ENCODE measurements at regions not wholly inside any gene's neighbourhood (a gene's known extent, or its start where the extent isn't known, plus 50 kb on each side); places are given as distances from the start of the nearest gene placed in this dataset.
"Not testable (repeated sequence)": the region's sequence is repeated elsewhere in the genome, so short reads cannot be mapped to it uniquely, and the experiment has no call there.

DNA sequence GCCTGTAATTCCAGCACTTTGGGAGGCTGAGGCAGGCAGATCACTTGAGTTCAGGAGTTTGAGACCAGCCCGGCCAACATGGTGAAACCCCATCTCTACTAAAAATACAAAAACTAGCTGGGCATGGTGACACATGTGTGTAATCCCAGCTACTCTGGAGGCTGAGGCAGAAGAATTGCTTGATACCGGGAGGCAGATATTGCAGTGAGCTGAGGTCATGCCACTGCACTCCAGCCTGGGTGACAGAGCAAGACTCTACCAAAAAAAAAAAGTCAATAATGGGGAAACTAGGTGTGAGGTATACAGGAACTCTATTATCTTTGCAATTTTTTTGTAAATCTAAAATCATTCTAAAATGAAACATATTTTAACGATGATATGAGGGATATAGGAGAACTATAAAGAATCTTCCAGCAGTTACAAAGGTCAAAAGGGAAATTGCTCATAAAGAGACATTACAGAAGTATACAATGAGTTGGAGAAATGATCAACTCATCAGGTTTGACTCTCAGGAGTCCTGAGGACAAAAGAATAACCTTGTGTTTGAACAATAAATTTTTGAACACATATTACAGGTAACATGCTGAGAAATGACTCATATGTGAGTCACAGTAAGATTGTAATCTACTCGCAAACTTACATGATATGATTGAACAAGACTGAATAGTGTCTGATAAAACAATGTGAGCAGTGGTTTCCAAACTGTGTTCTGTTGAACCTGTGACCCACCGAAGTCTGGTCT, 272.6 kb downstream of the FGFR2 start (continued):
- TF ChIP-seq EZH2phosphoT487 (IDR thresholded peaks at IDR 0.05; ENCODE audit: borderline replicate concordance, low read depth) (no peak), MXI1 (IDR thresholded peaks at IDR 0.05; ENCODE audit: low read depth, low read length) (no peak), TEAD4 (IDR thresholded peaks at IDR 0.05; ENCODE audit: borderline replicate concordance, insufficient read depth) (no peak)
- TF ChIP-seq, protein P1, sequence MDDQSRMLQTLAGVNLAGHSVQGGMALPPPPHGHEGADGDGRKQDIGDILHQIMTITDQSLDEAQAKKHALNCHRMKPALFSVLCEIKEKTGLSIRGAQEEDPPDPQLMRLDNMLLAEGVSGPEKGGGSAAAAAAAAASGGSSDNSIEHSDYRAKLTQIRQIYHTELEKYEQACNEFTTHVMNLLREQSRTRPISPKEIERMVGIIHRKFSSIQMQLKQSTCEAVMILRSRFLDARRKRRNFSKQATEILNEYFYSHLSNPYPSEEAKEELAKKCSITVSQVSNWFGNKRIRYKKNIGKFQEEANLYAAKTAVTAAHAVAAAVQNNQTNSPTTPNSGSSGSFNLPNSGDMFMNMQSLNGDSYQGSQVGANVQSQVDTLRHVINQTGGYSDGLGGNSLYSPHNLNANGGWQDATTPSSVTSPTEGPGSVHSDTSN (IDR thresholded peaks at IDR 0.05) = no peak

DNA sequence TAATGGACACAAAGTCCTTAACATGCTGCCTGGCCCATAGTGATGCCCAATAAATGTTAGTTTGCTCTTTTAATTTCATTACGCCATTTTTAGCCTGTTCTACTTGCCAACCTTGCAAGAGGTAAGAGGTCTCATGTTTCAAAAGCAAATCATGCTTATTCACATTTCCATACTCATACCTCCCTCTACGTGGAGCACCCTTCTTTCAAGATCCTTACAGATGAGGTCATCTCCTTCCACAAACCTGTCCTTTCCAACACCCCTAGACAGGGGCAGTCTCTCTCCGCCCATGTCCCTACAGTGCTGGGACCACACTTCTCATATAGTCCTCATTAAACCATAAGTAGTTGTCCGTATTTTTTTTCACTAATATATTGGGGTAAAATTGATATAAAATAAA, 271.3 kb downstream of the FGFR2 start:
- WGBS (ENCODE audit: low lambda C conversion rate) = 25% methylated on average over 4 of the region's 4 CpGs

DNA sequence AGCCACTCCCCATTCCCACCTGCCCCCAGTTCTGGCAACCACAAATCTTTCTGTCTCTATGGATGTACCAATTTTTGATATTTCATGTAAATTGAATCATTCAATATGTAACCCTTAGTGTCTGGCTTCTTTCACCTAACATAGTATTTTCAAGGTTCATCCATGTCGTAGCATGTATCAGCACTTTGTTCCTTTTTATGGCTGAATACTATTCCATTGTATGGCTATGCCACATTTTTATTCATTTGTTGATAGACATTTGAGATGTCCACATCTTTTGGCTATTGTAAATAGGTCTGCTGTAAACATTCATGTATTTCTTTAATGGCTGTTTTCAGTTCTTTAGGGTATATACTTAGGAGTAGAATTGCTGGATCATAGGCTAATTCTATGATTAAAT, 270.5 kb downstream of the FGFR2 start:
- no peak for TF ChIP-seq FOSL2 (IDR thresholded peaks at IDR 0.05; ENCODE audit: borderline replicate concordance, low read depth)
- TF ChIP-seq, protein P1 (IDR thresholded peaks at IDR 0.05) = no peak
- no peak for DNase-seq
- Histone ChIP-seq H3K9ac (no peak overlapping the region), H3K9me3 (no peaks in the 10 kb centered on the region), H2AFZ (ENCODE audit: low read depth) (no peak overlapping the region), H3K9me2 (no peaks in the 10 kb centered on the region), H3K36me3 (replicated peaks in 1 of 2; ENCODE audit: control insufficient read depth in 1 of 2, insufficient read depth in 2 of 2, low read length in 1 of 2) (no peaks in the 10 kb centered on the region), H3F3A (replicated peaks; ENCODE audit: insufficient read depth) (no peaks in the 10 kb centered on the region), H3K4me3 (ENCODE audit: low read depth in 2 of 2, low read length in 1 of 2) (no peak overlapping the region), H3K4me1 (ENCODE audit: control insufficient read depth in 1 of 2, insufficient read depth in 2 of 2, low read depth in 1 of 2, low read length in 1 of 2) (no peaks in the 10 kb centered on the region), H3K27ac (ENCODE audit: low read depth in 2 of 2, low read length in 1 of 2) (no peak overlapping the region), H3K4me2 (no peak overlapping the region), H3K79me2 (ENCODE audit: insufficient read depth) (no peaks in the 10 kb centered on the region), H4K20me1 (ENCODE audit: insufficient read depth) (no peaks in the 10 kb centered on the region), H3K27me3 (ENCODE audit: insufficient read depth) (no peaks in the 10 kb centered on the region)
- 38% methylated on average over 1 of the region's 1 CpG for WGBS (ENCODE audit: low lambda C conversion rate)
- CTCF ChIA-PET = no interaction called here
- POLR2A ChIA-PET = no interaction called here

More for the DNA sequence above, 271.3 kb downstream of the FGFR2 start:
- TF ChIP-seq SIN3A (IDR thresholded peaks at IDR 0.05; ENCODE audit: borderline replicate concordance, low read depth, low read length) (no peak), NRF1 (IDR thresholded peaks at IDR 0.05; ENCODE audit: low read depth, low read length) (no peak)
- H3K36me3 ChIP-seq (replicated peaks in 1 of 2; ENCODE audit: control insufficient read depth in 1 of 2, insufficient read depth in 2 of 2, low read length in 1 of 2) = no peaks in the 10 kb centered on the region
- POLR2A ChIA-PET = no interaction called here
- no peak for DNase-seq
- no peaks in the 10 kb centered on the region for H3K4me1 ChIP-seq (ENCODE audit: control insufficient read depth in 1 of 2, insufficient read depth in 2 of 2, low read depth in 1 of 2, low read length in 1 of 2)
- H3K4me2 ChIP-seq = no peak overlapping the region
- CTCF ChIA-PET = no interaction called here
- no peaks in the 10 kb centered on the region for H3K79me2 ChIP-seq (ENCODE audit: insufficient read depth)
- no peaks in the 10 kb centered on the region for H4K20me1 ChIP-seq (ENCODE audit: insufficient read depth)
- no peak overlapping the region for H3K27ac ChIP-seq (ENCODE audit: low read depth in 2 of 2, low read length in 1 of 2)
- no peak overlapping the region for H2AFZ ChIP-seq (ENCODE audit: low read depth)
- no peaks in the 10 kb centered on the region for H3K9me3 ChIP-seq
- H3K4me3 ChIP-seq (ENCODE audit: low read depth in 2 of 2, low read length in 1 of 2) = no peak overlapping the region
- H3K9me2 ChIP-seq = no peaks in the 10 kb centered on the region
- H3K27me3 ChIP-seq (ENCODE audit: insufficient read depth) = no peaks in the 10 kb centered on the region
- no peak overlapping the region for H3K9ac ChIP-seq
- H3F3A ChIP-seq (replicated peaks; ENCODE audit: insufficient read depth) = no peaks in the 10 kb centered on the region

DNA sequence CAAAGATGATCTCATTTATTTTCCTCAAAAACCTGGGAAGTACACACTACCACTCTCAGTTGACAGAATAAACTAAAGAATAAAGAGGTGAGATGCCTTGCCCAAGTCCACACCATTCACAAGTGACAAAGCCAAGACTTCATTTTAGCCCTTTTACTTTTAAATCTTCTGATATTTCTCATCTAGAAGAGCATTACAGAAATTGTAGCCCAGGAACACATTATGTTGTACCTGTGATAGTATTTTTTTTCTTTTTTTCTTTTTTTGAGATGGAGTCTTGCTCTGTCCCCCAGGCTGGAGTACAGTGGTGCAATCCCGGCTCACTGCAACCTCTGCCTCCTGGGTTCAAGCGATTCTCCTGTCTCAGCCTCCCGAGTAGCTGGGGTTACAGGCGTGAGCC, 268.6 kb downstream of the FGFR2 start:
- CTCF ChIA-PET; H3F3A ChIP-seq (replicated peaks; ENCODE audit: insufficient read depth); H3K9ac ChIP-seq; H3K4me3 ChIP-seq (ENCODE audit: low read depth in 2 of 2, low read length in 1 of 2); H3K36me3 ChIP-seq (replicated peaks in 1 of 2; ENCODE audit: control insufficient read depth in 1 of 2, insufficient read depth in 2 of 2, low read length in 1 of 2); H3K79me2 ChIP-seq (ENCODE audit: insufficient read depth); H3K27me3 ChIP-seq (ENCODE audit: insufficient read depth); DNase-seq; H3K4me1 ChIP-seq (ENCODE audit: control insufficient read depth in 1 of 2, insufficient read depth in 2 of 2, low read depth in 1 of 2, low read length in 1 of 2); H3K9me2 ChIP-seq; H2AFZ ChIP-seq (ENCODE audit: low read depth); H3K27ac ChIP-seq (ENCODE audit: low read depth in 2 of 2, low read length in 1 of 2); POLR2A ChIA-PET; H3K4me2 ChIP-seq; H4K20me1 ChIP-seq (ENCODE audit: insufficient read depth); H3K9me3 ChIP-seq: not testable (repeated sequence)
- WGBS (ENCODE audit: low lambda C conversion rate) = 30% methylated on average over 4 of the region's 4 CpGs

All from SK-N-SH (cell line).